Kidney (tissue), 13 donors: ENCODE measurements at regions not wholly inside any gene's neighbourhood (a gene's known extent, or its start where the extent isn't known, plus 50 kb on each side); places are given as distances from the start of the nearest gene placed in this dataset.

Experiments
- DNase-seq, 5 donors: peaks; one replicate each; pipeline ENCODE4 v3.0.0-alpha.2; 2013 to 2020
- FAIRE-seq: peaks from 2 replicates; lab custom pipeline; 2012; peaks lifted over from hg19 to GRCh38; lab: Jason Lieb, UNC
- H3K27ac ChIP-seq, 2 donors: one replicate each; pipeline ENCODE4 v1.7.0; 2013; ENCODE audit warnings: low read depth in 2 of 2, low read length in 2 of 2, inconsistent platforms in 1 of 2
- H3K27me3 ChIP-seq: one replicate; pipeline ENCODE4 v1.7.1; 2013; ENCODE audit warnings: low read length, inconsistent platforms; ENCODE audit not compliant: control insufficient read depth, insufficient read depth
- H3K36me3 ChIP-seq, 3 donors: one replicate each; pipeline versions ENCODE4 v1.7.0 to v1.7.1; 2013; ENCODE audit warnings: low read length in 3 of 3, control low read depth in 1 of 3, inconsistent platforms in 1 of 3; ENCODE audit not compliant: insufficient read depth in 3 of 3, control insufficient read depth in 2 of 3
- H3K4me1 ChIP-seq, 3 donors: one replicate each; pipeline versions ENCODE4 v1.7.0 to v1.7.1; 2013; ENCODE audit warnings: low read length in 3 of 3, inconsistent platforms in 1 of 3, low read depth in 1 of 3; ENCODE audit not compliant: control insufficient read depth in 2 of 3, insufficient read depth in 2 of 3
- H3K4me3 ChIP-seq, 3 donors: one replicate each; pipeline versions ENCODE4 v1.7.0 to v1.8.1; 2013; ENCODE audit warnings: low read length in 3 of 3, control low read depth in 1 of 3, inconsistent platforms in 1 of 3
- H3K9ac ChIP-seq, 3 donors: one replicate each; pipeline versions ENCODE4 v1.7.0 to v1.7.1; 2013; ENCODE audit warnings: low read length in 3 of 3, control low read depth in 1 of 3, inconsistent platforms in 1 of 3
- H3K9me3 ChIP-seq, 3 donors: one replicate each; pipeline versions ENCODE4 v1.7.0 to v1.7.1; 2013; ENCODE audit warnings: low read length in 3 of 3, control low read depth in 1 of 3, inconsistent platforms in 1 of 3; ENCODE audit not compliant: control insufficient read depth in 2 of 3, insufficient read depth in 1 of 3
- CTCF ChIP-seq: IDR thresholded peaks from 3 replicates; pipeline ENCODE4 v1.5.1; 2012; ENCODE audit warnings: mild to moderate bottlenecking, moderate library complexity, borderline replicate concordance; ENCODE audit not compliant: insufficient read depth; ENCODE audit errors: extremely low read depth
- intact Hi-C: fragments of 100-400 bp; cut with DNase I; formaldehyde crosslinking; loops from one replicate; pipeline ENCODE4 v1.11.1; 2022
- donor health status: control.
- donor health status: control.
- donor health status: control.
- donor health status: control.
- donor health status: control.
- donor health status: DM: yes; HTN: yes; CAD: no.
- donor health status: Normal renal cell carcinoma (clear cell type).

- DNase-seq (no peak), FAIRE-seq (no peak)
Measured at GRCh38 chr13:67298297-67298696, 68.2 kb upstream of the PCDH9 start.

GRCh38 chr13:67296511-67296910 lies 66.4 kb upstream of the PCDH9 start:
- H3K4me1 ChIP-seq = no peaks in the 10 kb centered on the region
- no peaks in the 10 kb centered on the region for H3K9me3 ChIP-seq
- FAIRE-seq (no peak), DNase-seq (no peak)
- H3K9ac ChIP-seq = no peak overlapping the region
- no peak overlapping the region for H3K4me3 ChIP-seq
- intact Hi-C loops = no loop called here
- no peaks in the 10 kb centered on the region for H3K27me3 ChIP-seq
- no peaks in the 10 kb centered on the region for H3K36me3 ChIP-seq
- no peak overlapping the region for H3K27ac ChIP-seq
- TF ChIP-seq CTCF = no peak

More at GRCh38 chr13:67298297-67298696, 68.2 kb upstream of the PCDH9 start:
- no peak for TF ChIP-seq CTCF
- Histone ChIP-seq H3K27ac (no peak overlapping the region), H3K27me3 (no peaks in the 10 kb centered on the region), H3K4me3 (no peak overlapping the region), H3K9ac (no peak overlapping the region), H3K4me1 (no peaks in the 10 kb centered on the region), H3K36me3 (no peaks in the 10 kb centered on the region), H3K9me3 (no peaks in the 10 kb centered on the region)
- intact Hi-C loops = no loop called here

GRCh38 chr13:67292886-67293285 lies 62.8 kb upstream of the PCDH9 start:
- Histone ChIP-seq H3K4me3 (no peak overlapping the region), H3K9ac (no peak overlapping the region), H3K4me1 (no peaks in the 10 kb centered on the region), H3K36me3 (no peaks in the 10 kb centered on the region), H3K9me3 (no peaks in the 10 kb centered on the region), H3K27ac (no peak overlapping the region), H3K27me3 (no peaks in the 10 kb centered on the region)
- intact Hi-C loops = no loop called here
- no peak for TF ChIP-seq CTCF
- FAIRE-seq = no peak
- no peak for DNase-seq

- no peaks in the 10 kb centered on the region for H3K36me3 ChIP-seq
- no peak for TF ChIP-seq CTCF
- intact Hi-C loops = no loop called here
- no peaks in the 10 kb centered on the region for H3K9me3 ChIP-seq
- no peak overlapping the region for H3K27ac ChIP-seq
- no peak overlapping the region for H3K4me3 ChIP-seq
- H3K27me3 ChIP-seq = no peaks in the 10 kb centered on the region
- no peak overlapping the region for H3K9ac ChIP-seq
- no peak for FAIRE-seq
- DNase-seq = no peak
- no peaks in the 10 kb centered on the region for H3K4me1 ChIP-seq
Measured at GRCh38 chr13:67285611-67286010, 55.5 kb upstream of the PCDH9 start.
